ENCODE measurements at regions not wholly inside any gene's neighbourhood (a gene's known extent, or its start where the extent isn't known, plus 50 kb on each side); places are given as distances from the start of the nearest gene placed in this dataset.

GRCh38 chr1:222283147-222283768, 264.6 kb downstream of the HHIPL2 start:
- DNase-seq = no peak

DNA sequence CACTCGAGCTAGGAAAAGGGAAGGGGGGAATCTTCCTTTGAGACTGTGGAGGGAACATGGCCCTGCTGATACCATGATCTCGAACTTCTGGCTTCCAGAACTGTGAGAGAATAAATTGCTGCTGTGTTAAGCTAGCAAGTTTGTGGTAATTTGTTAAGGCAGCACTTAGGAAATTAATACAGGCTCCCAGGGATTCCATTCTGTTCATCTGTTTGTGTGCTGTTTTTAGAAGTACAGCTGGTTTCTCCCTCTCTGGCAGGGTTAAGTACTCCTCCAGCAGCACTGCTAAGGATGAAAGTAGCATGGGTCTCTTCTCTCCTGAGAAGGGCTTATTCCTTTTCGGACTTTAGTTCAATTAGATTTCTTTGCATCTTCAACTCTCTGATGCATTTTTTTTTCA, 268.3 kb downstream of the HHIPL2 start:
- no peak for DNase-seq

- no peak for DNase-seq
Observed at GRCh38 chr1:222278501-222278900, 269.4 kb downstream of the HHIPL2 start.

DNA sequence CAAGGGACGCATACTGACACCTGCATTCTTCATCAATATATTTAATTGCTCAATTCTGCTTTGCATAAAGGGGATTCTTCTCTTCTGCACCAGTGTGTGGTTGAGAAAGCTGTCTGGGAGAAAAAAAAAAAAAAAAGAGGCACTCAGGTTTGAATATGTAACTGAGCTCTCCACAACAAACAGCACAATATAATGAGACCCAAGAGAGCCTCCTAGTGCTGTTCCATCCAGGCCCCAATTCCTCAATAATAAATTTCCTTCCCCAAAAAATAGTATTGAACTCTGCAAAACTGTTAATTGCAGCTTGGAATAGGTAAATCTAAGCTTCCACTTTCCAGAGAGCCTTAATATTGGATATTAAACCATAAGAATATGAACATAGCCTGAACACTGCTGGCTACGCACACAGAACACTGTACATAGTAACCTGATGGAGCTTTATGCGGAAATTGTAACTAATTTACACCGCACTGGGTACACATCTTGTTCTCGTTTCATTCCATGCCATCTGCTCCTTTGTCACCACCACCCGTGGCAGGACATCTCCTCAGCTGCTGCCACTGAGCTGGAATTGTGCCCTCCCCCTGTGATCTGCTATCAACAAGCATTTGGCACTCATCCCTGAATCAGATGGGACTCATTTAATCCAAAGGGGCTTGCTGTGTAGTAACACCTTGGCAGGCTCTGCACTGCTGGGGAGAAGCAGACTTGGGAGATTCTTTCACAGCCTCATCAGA, 272.0 kb downstream of the HHIPL2 start:
- no peak for DNase-seq

DNA sequence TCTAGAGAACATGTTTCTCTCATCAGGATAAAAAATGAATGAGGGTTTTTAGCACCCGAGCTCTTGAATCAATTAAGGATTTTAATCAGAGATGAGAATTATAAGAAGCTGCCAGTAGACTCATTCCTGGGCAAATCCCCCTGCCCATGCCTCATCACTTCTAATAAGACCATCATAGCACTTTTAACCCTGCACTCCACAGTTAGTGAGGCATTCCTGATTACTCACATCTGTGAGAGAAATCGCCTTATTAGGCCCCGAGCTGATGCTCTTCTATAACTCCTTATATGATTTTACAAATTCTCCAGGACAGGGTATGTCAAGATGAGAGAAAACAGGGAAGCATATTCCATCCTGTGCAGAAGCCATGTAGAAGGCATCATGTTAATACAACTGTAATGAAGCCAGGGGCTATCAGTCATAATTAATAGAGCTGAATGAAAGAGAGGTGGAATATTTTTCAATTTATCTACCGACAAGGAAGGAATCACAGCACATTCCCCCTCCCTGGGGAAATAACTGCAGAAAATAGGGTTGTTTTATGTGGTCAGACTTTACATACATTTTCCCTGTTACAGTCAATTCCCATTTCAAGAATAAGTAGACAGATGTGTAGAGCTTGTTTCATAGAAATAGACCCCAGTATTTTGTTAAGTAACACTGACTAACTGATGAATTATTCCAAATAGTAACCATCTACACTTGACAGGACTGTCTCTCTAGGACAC, 272.7 kb downstream of the HHIPL2 start:
- DNase-seq = no peak

DNA sequence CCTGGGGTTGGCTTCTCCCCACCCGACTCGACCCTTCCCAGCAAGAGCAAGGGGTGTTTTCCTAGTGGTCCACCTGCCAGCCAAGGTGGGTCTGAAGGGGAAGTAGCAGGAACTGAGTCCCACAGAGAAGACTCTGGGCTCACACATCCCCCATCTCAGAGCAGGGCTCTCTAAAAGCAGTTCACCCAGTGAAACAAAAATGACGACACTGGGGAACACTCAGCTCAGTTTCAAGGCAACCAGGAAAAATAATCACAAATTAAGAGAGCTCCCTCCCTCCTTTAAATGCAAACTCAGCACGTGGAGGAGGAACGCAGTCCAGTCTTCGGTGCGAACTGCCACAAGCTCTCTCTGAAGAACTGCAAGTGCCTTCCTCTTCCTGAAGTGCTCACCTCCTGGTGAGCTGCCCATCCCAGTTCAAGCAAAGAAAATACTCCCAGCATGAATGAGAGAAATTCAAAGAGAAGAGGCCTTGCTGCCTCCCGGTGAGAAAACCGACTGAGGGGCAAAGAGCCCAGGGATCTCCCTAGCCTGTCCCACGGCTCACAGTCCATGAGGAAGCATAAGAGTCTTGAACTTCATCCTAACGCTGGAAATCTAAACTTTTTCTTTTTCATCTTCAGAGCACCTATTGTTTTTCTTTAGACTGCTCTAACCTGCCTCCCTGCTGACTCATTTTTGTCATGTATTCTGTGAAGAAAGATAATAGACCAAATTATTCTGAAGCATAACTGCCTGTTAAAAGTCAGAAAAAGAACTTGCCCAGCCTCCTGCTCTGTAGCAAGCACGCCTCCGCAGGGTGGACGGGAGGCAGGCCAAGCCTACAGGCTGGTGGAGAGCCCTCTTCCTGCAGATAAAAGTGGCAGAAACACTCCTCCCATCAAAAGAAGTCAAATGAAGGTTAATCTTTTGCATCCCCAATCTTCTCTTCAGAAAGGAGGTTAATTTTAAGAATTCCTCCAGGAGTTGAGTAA, 281.4 kb downstream of the HHIPL2 start:
- DNase-seq = no peak

GRCh38 chr1:222263791-222264190, 284.1 kb downstream of the HHIPL2 start:
- no peak for DNase-seq

DNA sequence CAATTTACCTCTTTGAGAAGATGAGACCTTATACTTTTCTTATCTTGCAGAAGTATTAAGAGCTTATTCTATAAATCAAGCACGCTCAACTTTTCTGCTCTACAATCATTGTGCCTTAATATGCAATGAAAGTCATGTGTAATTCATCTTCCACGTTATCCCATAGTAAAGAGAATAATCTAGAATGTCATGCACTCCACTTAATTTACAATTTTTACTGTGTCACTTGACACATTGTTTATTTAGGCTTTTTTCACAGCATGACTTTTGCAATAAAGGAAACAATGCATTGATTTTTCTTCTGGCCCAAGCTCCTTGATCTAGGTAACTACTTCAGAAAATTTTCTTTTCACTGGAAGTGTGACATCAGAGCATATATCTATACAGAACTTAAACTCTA, 290.9 kb downstream of the HHIPL2 start:
- no peak for DNase-seq

DNA sequence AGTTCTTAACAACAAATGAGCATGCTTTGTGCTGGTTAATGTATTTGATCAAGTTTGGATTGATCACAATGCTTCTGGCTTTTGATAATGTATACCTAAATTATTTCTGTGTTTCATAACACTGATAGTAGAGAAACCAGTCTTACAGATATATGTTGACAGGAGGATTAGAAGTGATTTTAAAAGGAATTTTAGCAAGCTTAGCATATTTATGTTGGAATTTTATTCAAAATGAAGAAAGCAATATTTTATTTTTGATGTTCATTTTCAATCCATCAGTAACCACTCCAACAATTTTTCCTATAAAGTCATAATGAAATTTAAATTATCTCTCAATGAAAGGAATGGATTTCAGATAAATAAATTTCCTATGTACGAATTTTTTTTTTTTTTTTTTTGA, 291.8 kb downstream of the HHIPL2 start:
- no peak for DNase-seq

DNA sequence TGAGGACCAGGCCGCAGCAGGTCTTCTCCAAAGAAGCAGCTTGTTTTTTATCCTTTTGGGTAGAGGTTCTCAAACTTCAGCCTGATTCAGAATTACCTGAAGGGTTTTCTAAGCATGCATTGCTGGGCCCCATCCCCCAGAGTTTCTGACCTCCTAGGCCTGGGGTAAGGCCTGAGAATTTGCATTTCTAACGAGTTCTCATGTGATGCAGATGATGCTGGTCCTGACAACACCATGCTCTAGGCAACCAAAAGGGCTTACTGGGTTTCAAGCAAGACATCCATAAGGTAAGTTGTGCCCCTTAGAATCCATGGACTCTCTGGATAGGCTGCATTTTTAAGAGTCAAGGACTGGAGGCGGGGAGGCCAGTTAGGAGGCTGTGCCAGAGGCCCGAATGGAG, 295.1 kb downstream of the HHIPL2 start:
- no peak for DNase-seq

DNA sequence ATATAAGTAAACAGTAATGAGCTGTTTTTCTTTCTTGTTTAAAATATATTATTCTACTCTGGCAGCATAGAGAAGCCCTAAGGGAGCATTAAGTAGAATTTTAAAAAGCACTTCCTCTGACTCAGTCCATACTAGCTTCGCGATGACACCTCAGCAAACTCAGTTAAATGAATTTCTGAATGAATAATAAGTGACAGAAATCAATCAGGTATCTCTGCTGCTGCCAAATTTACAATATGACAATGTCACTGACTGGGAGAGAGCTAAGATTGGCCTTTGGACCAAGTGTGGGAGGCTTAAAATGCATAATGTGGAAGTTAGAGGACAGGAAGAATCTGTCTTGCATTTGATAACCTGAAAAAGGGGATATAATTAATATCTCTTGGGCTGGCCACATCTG, 296.1 kb downstream of the HHIPL2 start:
- DNase-seq = no peak

GRCh38 chr1:222250376-222250775, 297.5 kb downstream of the HHIPL2 start:
- DNase-seq = no peak

DNA sequence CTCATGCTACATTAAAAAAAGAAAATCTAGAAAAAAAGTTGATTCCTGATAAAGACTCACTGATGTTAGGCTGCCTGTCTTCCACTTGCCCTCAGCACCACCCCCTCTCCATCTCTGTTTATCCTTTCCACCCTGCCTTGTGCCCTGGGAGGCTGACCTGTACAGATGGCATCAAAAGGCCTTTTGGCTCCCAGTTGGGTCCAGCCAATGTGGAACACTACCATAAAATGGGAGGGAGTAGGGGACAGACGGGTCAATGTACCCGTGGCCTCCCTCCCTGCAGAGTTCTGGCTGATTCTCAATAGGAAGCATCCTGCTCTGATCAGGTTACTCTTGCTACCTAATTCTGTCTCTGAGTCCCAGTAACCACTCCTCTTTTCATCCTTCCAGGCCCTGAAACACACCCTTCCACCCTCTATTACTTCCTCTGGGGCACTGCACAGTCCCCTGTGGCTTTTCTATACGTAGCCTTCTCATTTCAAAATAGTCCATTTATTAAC, 300.0 kb downstream of the HHIPL2 start:
- no peak for DNase-seq

GRCh38 chr1:222247081-222247480, 300.8 kb downstream of the HHIPL2 start:
- no peak for DNase-seq

DNA sequence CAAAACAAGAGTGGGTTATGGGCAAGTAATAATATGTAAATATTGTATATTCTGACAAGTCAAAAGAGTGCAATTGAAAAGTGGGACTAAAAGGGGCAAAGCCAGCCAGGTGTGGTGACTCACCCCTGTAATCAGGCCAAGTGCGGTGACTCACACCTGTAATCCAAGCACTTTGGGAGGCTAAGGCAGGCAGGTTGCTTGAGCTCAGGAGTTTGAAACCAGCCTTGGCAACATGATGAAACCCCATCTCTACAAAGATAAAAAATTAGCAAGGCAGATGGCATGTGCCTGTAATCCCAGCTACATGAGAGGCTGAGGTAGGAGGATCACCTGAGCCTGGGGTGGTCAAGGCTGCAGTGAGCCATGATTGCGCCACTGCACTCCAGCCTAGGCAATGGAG, 304.0 kb downstream of the HHIPL2 start:
- DNase-seq = no peak

GRCh38 chr1:222242492-222242891, 305.4 kb downstream of the HHIPL2 start:
- no peak for DNase-seq

DNA sequence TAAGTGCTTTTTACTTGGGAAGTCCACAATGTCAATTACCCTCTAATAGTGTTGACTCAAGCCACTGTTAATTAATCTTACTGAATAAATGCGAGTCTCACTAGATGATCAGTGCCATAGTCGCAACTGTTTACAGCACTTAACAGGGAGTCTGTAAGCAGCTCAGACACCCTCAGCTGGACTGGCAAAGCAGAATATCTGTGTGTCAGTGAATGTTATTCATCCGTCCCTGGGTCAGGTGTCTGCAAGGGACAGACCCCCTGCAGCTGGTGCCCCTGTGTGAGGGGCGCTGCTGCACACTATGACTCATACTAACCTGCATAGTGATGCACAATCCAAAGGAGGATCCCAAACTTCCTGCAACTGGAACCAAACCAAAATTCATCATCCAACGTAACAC, 306.5 kb downstream of the HHIPL2 start:
- no peak for DNase-seq

- DNase-seq = no peak
Observed at GRCh38 chr1:222240536-222241181, 307.2 kb downstream of the HHIPL2 start.

- no peak for DNase-seq
Observed at GRCh38 chr1:222239130-222239529, 308.8 kb downstream of the HHIPL2 start.

DNA sequence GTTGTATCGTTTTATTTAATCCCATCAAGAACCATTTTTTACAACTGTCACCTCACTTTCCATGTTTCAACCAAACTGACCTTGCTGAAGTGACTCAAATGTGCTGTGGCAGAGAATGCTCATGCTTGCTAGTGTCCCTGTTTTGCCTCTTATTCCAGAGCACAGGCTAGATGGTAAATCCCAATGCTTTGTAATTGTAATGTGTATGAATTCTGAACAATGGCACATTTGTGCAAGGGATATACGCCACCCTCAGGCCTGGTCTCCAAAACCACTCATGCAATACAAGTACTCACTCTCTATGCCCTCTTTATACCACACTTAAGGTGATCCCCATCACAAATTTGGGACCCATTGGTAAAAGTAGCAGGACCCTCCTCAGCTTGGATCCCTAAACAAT, 313.6 kb downstream of the HHIPL2 start:
- DNase-seq = no peak

- DNase-seq = no peak
Observed at GRCh38 chr1:222233444-222234158, 314.3 kb downstream of the HHIPL2 start.

- DNase-seq = no peak
Observed at GRCh38 chr1:222232842-222233241, 315.1 kb downstream of the HHIPL2 start.
